Upper lobe of right lung (tissue), 1 donor: ENCODE measurements at regions not wholly inside any gene's neighbourhood (a gene's known extent, or its start where the extent isn't known, plus 50 kb on each side); places are given as distances from the start of the nearest gene placed in this dataset.

Experiments used
- ATAC-seq: fragments of 200-7000 bp; cut with Tn5 transposase; one replicate; pipeline ENCODE4 v1.9.1; 2020; ENCODE audit warnings: mild to moderate bottlenecking, moderate library complexity
- DNase-seq: peaks from one replicate; pipeline ENCODE4 v3.0.0-alpha.2; 2020
- H3K27ac ChIP-seq: fragments of 200-600 bp; one replicate; pipeline ENCODE4 v1.8.0; 2022
- H3K27me3 ChIP-seq: fragments of 200-600 bp; one replicate; pipeline ENCODE4 v1.8.0; 2022; ENCODE audit warnings: mild to moderate bottlenecking
- H3K36me3 ChIP-seq: fragments of 200-600 bp; one replicate; pipeline ENCODE4 v1.8.0; 2022
- H3K4me1 ChIP-seq: fragments of 200-600 bp; one replicate; pipeline ENCODE4 v1.8.0; 2022
- H3K4me3 ChIP-seq: fragments of 200-600 bp; one replicate; pipeline ENCODE4 v1.8.0; 2022; ENCODE audit warnings: mild to moderate bottlenecking
- H3K9me3 ChIP-seq: fragments of 200-600 bp; one replicate; pipeline ENCODE4 v1.8.0; 2022
- CTCF ChIP-seq: fragments of 200-600 bp; IDR thresholded peaks from one replicate; pipeline ENCODE4 v1.8.0; 2022; ENCODE audit warnings: antibody characterized with exemption
- intact Hi-C: fragments of 100-400 bp; cut with DNase I; formaldehyde crosslinking; loops from one replicate; pipeline ENCODE4 v1.11.0; 2022
- donor health status: DM: no; HTN: yes; CAD: no; lungs with severe emphysema.

GRCh38 chr17:79441356-79442160, 169.3 kb downstream of the RBFOX3 start:
- DNase-seq, result no peak
- intact Hi-C loops, result no loop called here
- Histone ChIP-seq H3K27ac (no peak overlapping the region), H3K4me1 (no peaks in the 10 kb centered on the region), H3K27me3 (no peaks in the 10 kb centered on the region), H3K4me3 (no peak overlapping the region), H3K36me3 (no peaks in the 10 kb centered on the region), H3K9me3 (no peaks in the 10 kb centered on the region)
- TF ChIP-seq CTCF, result no peak
- no peak for ATAC-seq

GRCh38 chr17:79440251-79440650, 170.6 kb downstream of the RBFOX3 start:
- no peaks in the 10 kb centered on the region for H3K27me3 ChIP-seq
- ATAC-seq, result no peak
- no peak for TF ChIP-seq CTCF

GRCh38 chr17:79439493-79439892, 171.4 kb downstream of the RBFOX3 start:
- no peaks in the 10 kb centered on the region for H3K4me1 ChIP-seq
- H3K27ac ChIP-seq, result no peak overlapping the region

More at GRCh38 chr17:79440251-79440650, 170.6 kb downstream of the RBFOX3 start:
- intact Hi-C loops, result no loop called here
- Histone ChIP-seq H3K27ac (no peak overlapping the region), H3K9me3 (no peaks in the 10 kb centered on the region), H3K4me1 (no peaks in the 10 kb centered on the region), H3K4me3 (no peak overlapping the region), H3K36me3 (no peaks in the 10 kb centered on the region)
- DNase-seq, result no peak

GRCh38 chr17:79438546-79439334, 172.1 kb downstream of the RBFOX3 start:
- no peak for DNase-seq
- no peak for TF ChIP-seq CTCF
- no peaks in the 10 kb centered on the region for H3K27me3 ChIP-seq

More at GRCh38 chr17:79439493-79439892, 171.4 kb downstream of the RBFOX3 start:
- Histone ChIP-seq H3K36me3 (no peaks in the 10 kb centered on the region), H3K27me3 (no peaks in the 10 kb centered on the region), H3K9me3 (no peaks in the 10 kb centered on the region), H3K4me3 (no peak overlapping the region)
- no peak for DNase-seq
- no peak for TF ChIP-seq CTCF
- intact Hi-C loops, result no loop called here
- no peak for ATAC-seq

GRCh38 chr17:79438058-79438457, 172.8 kb downstream of the RBFOX3 start:
- H3K4me1 ChIP-seq, result no peaks in the 10 kb centered on the region
- no peak for ATAC-seq
- H3K9me3 ChIP-seq, result no peaks in the 10 kb centered on the region
- intact Hi-C loops, result no loop called here
- no peaks in the 10 kb centered on the region for H3K36me3 ChIP-seq
- DNase-seq, result no peak
- H3K4me3 ChIP-seq, result no peak overlapping the region
- no peak for TF ChIP-seq CTCF
- H3K27me3 ChIP-seq, result no peaks in the 10 kb centered on the region
- no peak overlapping the region for H3K27ac ChIP-seq

More at GRCh38 chr17:79438546-79439334, 172.1 kb downstream of the RBFOX3 start:
- ATAC-seq, result no peak
- no peak overlapping the region for H3K4me3 ChIP-seq
- H3K36me3 ChIP-seq, result no peaks in the 10 kb centered on the region
- intact Hi-C loops, result no loop called here
- no peak overlapping the region for H3K27ac ChIP-seq
- no peaks in the 10 kb centered on the region for H3K4me1 ChIP-seq
- no peaks in the 10 kb centered on the region for H3K9me3 ChIP-seq
